ENCODE measurements at regions not wholly inside any gene's neighbourhood (a gene's known extent, or its start where the extent isn't known, plus 50 kb on each side); places are given as distances from the start of the nearest gene placed in this dataset.

GRCh38 chr19:31555634-31556215 lies 206.5 kb upstream of the TSHZ3 start:
- no peak for DNase-seq (ENCODE audit: low spot score)

DNA sequence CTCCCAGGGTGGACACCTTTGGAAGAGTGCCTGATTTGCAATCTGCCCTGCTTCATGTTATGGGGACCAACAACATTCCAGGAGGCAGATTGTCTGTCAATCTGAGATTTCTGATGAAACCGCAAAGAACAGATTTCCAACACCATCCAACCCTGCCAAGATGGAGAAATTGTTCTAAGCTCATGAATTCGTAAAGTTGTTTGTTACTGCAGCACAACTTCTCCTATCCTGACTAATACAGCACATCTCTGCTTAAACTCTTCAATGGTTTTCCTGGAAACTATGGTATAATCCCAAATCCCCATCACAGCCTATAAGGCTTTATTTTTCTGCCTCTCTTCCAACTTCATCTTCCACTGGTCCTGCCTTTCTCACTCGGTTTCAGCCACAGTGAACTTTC lies 210.3 kb upstream of the TSHZ3 start:
- DNase-seq (ENCODE audit: low spot score): no peak

DNA sequence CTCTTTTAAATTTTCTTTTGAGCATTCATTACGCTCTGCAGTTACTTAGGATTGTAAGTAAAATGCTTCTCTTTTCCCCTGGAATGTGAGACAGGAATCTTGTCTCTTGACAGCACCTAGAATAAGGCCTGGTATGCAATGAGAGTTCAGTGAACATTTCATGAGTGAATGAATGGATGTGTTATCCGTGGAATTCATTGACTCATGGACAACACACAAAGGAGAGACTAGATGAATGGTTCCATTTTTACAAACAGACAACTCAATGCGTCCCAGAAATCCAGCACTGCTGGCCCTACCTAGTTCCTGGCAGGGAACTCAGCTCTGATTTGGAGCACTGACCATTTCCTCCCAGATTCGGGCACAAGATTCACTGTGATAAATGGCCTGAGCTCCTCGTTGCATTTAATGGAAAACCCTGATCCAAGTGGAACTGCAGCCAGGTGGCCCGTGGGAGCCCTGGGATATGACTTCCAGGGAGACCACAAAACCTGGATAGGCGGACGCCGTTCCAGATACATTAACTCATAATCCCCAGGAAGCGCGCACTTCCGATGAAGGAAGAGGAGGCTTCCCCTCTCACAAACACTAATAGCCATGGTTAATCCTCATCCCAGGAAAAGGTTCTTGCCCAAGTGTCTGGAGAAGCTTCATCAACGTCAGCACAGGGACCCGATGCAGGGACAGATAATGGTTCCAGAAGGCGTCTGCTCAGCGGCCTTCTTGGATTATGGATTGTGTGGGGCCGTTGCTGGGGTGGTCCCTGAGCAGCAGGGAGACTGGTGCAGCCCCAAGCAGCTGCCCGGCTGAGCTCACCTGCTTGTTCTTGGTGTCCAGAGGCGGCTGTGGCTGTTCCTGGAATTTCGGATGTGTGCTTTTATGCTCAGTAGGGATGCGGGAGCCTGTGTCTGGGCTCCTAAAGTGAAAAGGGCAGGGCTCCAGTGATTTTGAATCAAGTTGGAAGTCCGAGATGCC lies 211.1 kb upstream of the TSHZ3 start:
- DNase-seq (ENCODE audit: low spot score): no peak

DNA sequence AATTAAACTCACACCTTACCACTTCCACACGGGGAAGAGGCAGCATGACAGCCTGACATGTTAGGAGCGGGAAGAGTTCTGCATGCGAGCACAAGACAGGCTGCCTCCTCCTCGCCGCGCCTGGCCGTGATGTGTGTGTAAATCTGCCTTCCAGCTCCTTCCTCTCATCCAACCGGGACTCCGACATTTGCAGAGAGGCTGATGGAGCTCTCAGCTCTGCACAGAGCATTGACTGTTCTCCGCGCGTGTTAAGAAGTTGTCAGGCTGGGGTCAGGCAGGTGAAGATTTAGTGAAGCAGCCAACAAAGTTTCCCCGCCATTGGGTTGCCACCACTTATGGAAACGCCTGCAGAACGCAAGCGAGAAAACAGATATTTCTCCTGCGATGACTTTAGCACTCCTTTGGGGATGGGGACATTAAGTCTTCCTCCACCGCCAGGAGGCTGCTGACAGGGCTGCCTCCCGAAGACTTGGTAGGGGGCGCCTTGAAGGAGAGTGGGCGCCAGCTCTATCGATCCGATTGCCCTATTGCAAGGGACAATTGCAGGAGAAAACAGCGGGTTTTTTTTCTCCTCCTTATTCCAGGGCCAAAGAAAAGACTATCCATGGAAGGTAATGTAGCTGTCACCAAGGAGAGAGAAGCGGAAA lies 213.9 kb upstream of the TSHZ3 start:
- no peak for DNase-seq (ENCODE audit: low spot score)

- no peak for DNase-seq (ENCODE audit: low spot score)
Observed at GRCh38 chr19:31567776-31568175, 218.5 kb upstream of the TSHZ3 start.

DNA sequence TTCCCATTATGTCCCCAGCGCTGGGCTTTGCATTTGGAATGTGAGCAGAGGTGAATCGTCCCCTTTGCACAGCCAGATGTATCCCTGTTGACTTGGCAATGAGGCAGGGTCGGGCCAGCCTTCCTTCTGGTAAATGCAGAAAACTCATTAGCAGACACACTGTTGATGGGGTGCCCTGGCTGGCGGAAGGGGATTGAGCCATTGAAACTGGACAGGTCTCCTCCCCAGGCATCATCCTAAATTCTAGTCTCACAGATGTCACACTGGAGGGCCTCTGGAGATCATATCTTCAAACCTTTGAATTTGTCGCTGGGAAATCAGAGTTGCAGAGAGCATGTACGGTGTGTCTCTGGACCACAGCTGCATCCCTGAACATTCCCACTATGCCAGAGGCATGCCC lies 219.5 kb upstream of the TSHZ3 start:
- DNase-seq (ENCODE audit: low spot score): no peak

GRCh38 chr19:31570718-31571117 lies 221.5 kb upstream of the TSHZ3 start:
- DNase-seq (ENCODE audit: low spot score): no peak

- no peak for DNase-seq (ENCODE audit: low spot score)
Observed at GRCh38 chr19:31572102-31572975, 223.1 kb upstream of the TSHZ3 start.

DNA sequence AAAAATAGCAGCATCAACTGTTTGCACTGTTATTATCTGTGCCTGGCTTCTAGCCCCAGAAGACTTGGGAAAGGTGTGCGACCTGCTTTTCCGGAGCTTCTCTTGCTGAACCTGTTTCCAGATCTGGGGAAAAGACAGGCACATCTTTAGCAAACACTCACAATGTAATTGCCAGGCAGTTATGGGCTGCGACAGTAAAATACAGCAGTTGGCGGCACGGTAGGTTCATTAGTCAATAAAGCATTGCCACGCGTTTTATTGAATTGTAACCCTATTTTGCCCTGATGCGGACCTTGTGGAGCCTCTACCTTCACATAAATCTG lies 223.7 kb upstream of the TSHZ3 start:
- DNase-seq (ENCODE audit: low spot score): no peak

GRCh38 chr19:31574251-31574973 lies 225.2 kb upstream of the TSHZ3 start:
- DNase-seq (ENCODE audit: low spot score): no peak

DNA sequence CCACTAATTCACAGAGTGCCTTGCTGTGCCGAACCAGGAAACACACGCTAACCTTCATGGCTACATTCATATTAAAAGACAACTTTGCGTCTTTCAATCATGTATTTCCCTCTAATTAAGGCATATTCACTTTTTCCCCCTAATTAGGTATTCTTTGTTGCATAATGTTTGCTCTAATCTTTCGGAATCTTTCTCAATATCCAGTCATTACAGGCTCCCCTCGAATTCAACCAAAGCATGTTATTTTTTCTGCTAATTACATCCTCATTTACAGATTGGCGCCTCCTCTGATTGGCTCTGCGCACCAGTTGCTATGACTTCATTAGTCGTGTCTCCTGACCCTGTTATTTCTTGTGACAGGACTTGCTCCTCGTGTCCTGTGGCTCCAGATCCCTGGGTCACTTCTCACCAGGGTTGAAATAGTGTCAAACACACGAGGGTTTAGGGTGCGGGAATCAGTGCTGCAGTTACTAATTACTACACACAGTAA lies 226.7 kb upstream of the TSHZ3 start:
- DNase-seq (ENCODE audit: low spot score): no peak

- no peak for DNase-seq (ENCODE audit: low spot score)
Observed at GRCh38 chr19:31578326-31578725, 229.1 kb upstream of the TSHZ3 start.

DNA sequence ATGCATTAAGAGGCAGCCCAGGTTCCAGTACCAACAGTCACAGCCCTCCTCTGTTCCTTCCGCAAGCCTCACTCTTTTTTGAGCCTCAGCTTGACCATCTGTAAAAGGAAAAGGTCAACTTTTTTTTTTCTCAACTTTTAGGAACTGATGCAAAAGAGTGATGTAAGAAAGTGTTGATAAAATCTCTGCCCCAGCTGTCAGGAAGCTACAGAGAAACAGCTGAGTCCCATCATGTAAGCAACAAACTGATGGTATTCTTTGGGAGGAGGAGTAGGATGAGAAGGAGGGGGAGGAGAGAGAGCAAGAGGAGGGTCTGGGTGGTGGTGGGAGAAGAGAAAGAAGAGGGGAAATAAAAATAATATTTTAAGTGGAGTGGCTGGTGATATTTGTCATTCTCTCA lies 233.9 kb upstream of the TSHZ3 start:
- DNase-seq (ENCODE audit: low spot score): no peak

DNA sequence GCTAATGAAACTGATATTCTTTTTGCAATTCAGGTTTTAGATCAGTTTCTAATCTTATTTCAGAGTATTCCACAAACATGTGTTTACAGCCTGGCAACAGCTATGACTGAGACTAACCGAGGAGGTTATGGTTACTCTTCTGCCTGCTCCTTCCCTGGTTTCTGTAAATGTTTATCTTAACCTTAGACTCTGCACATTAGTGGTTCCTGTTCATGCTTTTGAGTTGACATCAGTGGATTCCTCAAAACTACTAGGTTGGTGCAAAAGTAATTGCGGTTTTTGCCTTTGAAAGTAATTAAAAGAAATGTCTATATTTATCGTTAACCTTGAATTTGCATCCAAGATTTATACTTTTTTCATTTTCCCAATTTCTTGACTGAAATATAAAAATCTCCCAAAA lies 237.0 kb upstream of the TSHZ3 start:
- no peak for DNase-seq (ENCODE audit: low spot score)

DNA sequence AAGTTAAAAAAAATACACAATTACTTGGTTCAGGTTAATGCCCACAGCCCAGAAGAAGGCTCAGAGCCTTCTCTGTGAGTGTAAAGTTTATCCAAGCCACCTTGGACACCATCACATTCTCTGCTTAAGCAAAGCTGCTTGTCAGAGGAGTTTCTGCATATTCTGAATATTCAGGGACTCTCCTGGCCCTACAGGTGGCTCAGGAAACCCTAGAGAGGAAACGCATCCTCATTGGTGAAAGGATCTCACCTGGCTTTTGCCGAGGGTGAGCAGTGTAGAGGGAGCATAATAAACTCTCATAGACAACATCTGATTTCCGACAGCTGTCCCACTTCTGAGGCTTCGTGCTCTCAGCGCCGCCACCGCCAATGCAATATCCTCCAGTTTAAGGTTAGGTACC lies 239.9 kb upstream of the TSHZ3 start:
- DNase-seq (ENCODE audit: low spot score): no peak

DNA sequence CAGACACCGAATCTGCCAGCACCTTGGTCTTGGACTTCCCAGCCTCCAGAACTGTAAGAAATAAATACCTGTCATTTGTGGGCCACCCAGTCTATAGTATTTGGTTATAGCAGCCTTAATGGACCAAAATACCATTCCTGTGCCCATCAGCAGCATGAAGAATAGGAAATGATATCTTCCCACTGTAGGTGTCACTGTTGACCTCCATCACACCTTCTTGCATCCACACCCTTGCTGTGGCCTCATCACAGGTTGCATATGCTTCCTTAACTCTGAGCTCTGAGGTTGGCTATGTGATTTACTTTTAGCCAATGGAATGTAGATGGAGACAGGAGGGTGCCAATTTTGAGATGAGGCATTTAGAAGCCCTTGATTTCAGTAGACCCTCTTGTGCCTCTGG lies 242.0 kb upstream of the TSHZ3 start:
- DNase-seq (ENCODE audit: low spot score): no peak

GRCh38 chr19:31592456-31592855 lies 243.2 kb upstream of the TSHZ3 start:
- no peak for DNase-seq (ENCODE audit: low spot score)

DNA sequence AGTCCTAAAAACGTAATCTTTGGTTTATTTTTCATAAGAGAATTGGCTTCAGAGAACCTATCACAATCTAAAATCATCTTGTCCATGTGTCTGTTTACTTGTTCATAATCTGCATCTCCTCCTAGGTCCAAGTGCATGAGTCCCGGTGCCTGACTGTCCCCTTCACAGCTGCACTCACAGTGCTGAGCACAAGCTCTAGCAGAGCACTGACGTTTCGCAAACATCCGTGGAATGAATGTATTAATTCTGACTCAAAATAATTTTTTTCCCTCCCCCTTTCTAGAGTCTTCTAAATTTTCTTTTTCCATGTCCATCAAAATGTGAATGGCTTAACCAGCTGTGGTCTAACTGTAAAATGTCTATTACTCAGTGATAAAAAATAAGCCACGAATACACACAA lies 245.5 kb upstream of the TSHZ3 start:
- no peak for DNase-seq (ENCODE audit: low spot score)

DNA sequence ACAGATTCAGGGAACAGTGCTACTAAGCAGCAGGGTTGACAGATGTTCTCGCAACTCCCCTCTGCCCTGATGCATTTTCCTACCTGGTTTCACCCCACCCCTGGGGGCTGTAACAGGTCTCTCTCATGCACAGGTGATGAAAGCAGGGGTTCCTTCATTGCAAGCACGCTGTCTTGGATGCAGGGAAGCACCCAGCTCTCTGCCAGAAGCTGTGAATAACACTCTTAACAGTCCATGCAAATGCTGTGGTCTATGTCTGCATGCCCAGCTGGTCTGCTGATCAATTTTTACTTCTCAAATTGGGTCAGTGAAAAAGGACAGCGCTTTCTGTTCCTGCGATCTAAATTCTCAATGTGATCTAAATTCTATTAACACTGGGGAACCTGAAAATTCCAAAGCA lies 246.3 kb upstream of the TSHZ3 start:
- DNase-seq (ENCODE audit: low spot score): no peak

GRCh38 chr19:31596751-31597150 lies 247.5 kb upstream of the TSHZ3 start:
- DNase-seq (ENCODE audit: low spot score): no peak

- DNase-seq (ENCODE audit: low spot score): no peak
Observed at GRCh38 chr19:31597616-31598015, 248.4 kb upstream of the TSHZ3 start.
